Brain microvascular endothelial cell (primary cell): ENCODE measurements at regions not wholly inside any gene's neighbourhood (a gene's known extent, or its start where the extent isn't known, plus 50 kb on each side); places are given as distances from the start of the nearest gene placed in this dataset.

Experiments
- DNase-seq: peaks from one replicate; pipeline ENCODE4 v3.0.0-alpha.2; 2020
- H3K27ac ChIP-seq: fragments of 250-450 bp; sonication (Bioruptor Pico); 2 replicates; pipeline ENCODE4 v1.5.1; 2020; ENCODE audit warnings: mild to moderate bottlenecking, moderate library complexity
- H3K27me3 ChIP-seq: fragments of 250-450 bp; sonication (Bioruptor Pico); replicated peaks from 2 replicates; pipeline ENCODE4 v1.5.1; 2020; ENCODE audit warnings: mild to moderate bottlenecking
- H3K36me3 ChIP-seq: fragments of 250-450 bp; sonication (Bioruptor Pico); replicated peaks from 2 replicates; pipeline ENCODE4 v1.5.1; 2020; ENCODE audit warnings: mild to moderate bottlenecking
- H3K4me3 ChIP-seq: 2 replicates; pipeline ENCODE4 v1.5.1; 2011; ENCODE audit warnings: low read depth, mild to moderate bottlenecking, control low read depth, low read length, moderate library complexity
- CTCF ChIP-seq: IDR thresholded peaks from 2 replicates; pipeline ENCODE4 v1.5.1; 2011; ENCODE audit warnings: low read depth, mild to moderate bottlenecking, moderate library complexity, low read length, control low read depth, inconsistent platforms; ENCODE audit errors: missing control alignments
- in situ Hi-C: cut with HindIII; loops from 2 replicates; pipeline ENCODE4 v1.10.0; 2017; ENCODE audit warnings: low sequenced_read_pairs, low pct_ligation_motif_present

- no peak overlapping the region for H3K4me3 ChIP-seq
- no peak overlapping the region for H3K27ac ChIP-seq
- no peak for DNase-seq
- TF ChIP-seq CTCF = no peak
- no peaks in the 10 kb centered on the region for H3K27me3 ChIP-seq
- in situ Hi-C loops = no loop called here
- H3K36me3 ChIP-seq = no peaks in the 10 kb centered on the region
Observed at GRCh38 chr5:116900793-116901192, 326.2 kb upstream of the SEMA6A start.

- TF ChIP-seq CTCF = no peak
- H3K27me3 ChIP-seq = no peaks in the 10 kb centered on the region
- no peak overlapping the region for H3K27ac ChIP-seq
- in situ Hi-C loops = no loop called here
- no peak for DNase-seq
- no peaks in the 10 kb centered on the region for H3K36me3 ChIP-seq
- H3K4me3 ChIP-seq = no peak overlapping the region
Observed at GRCh38 chr5:116898917-116899316, 324.3 kb upstream of the SEMA6A start.

GRCh38 chr5:116897291-116897690 lies 322.7 kb upstream of the SEMA6A start:
- Histone ChIP-seq H3K4me3 (no peak overlapping the region), H3K36me3 (no peaks in the 10 kb centered on the region), H3K27ac (no peak overlapping the region), H3K27me3 (no peaks in the 10 kb centered on the region)
- in situ Hi-C loops = no loop called here
- no peak for DNase-seq
- no peak for TF ChIP-seq CTCF

- no peak for TF ChIP-seq CTCF
- Histone ChIP-seq H3K27ac (no peak overlapping the region), H3K4me3 (no peak overlapping the region), H3K36me3 (no peaks in the 10 kb centered on the region), H3K27me3 (no peaks in the 10 kb centered on the region)
- in situ Hi-C loops = no loop called here
- no peak for DNase-seq
Observed at GRCh38 chr5:116896001-116896400, 321.4 kb upstream of the SEMA6A start.

GRCh38 chr5:116892993-116893392 lies 318.4 kb upstream of the SEMA6A start:
- Histone ChIP-seq H3K27me3 (no peaks in the 10 kb centered on the region), H3K27ac (no peak overlapping the region), H3K36me3 (no peaks in the 10 kb centered on the region), H3K4me3 (no peak overlapping the region)
- DNase-seq = no peak
- TF ChIP-seq CTCF = no peak
- in situ Hi-C loops = no loop called here

- in situ Hi-C loops = no loop called here
- no peak for DNase-seq
- H3K27ac ChIP-seq = no peak overlapping the region
- no peak overlapping the region for H3K4me3 ChIP-seq
- H3K36me3 ChIP-seq = no peaks in the 10 kb centered on the region
- no peaks in the 10 kb centered on the region for H3K27me3 ChIP-seq
- no peak for TF ChIP-seq CTCF
Observed at GRCh38 chr5:116887104-116887503, 312.5 kb upstream of the SEMA6A start.
